Activated T-helper 9 cell treated with anti-CD3 and anti-CD28 coated beads, Interleukin-2, amount 50 U/mL, for 16 hours (primary cell): ENCODE measurements at regions not wholly inside any gene's neighbourhood (a gene's known extent, or its start where the extent isn't known, plus 50 kb on each side); places are given as distances from the start of the nearest gene placed in this dataset.
"Not testable (repeated sequence)": the region's sequence is repeated elsewhere in the genome, so short reads cannot be mapped to it uniquely, and the experiment has no call there.

Experiments
- DNase-seq: peaks from one replicate; pipeline ENCODE4 v3.0.0-alpha.2; 2020; ENCODE audit warnings: low read depth

GRCh38 chr7:32816409-32816948, 75.1 kb downstream of the KBTBD2 start:
- not testable (repeated sequence) for DNase-seq

GRCh38 chr7:32814779-32815178, 76.8 kb downstream of the KBTBD2 start:
- not testable (repeated sequence) for DNase-seq

GRCh38 chr7:32809871-32810270, 81.7 kb downstream of the KBTBD2 start:
- no peak for DNase-seq

GRCh38 chr7:32809347-32809746, 82.2 kb downstream of the KBTBD2 start:
- DNase-seq: no peak

- no peak for DNase-seq
Measured at GRCh38 chr7:32803406-32804141, 88.0 kb downstream of the KBTBD2 start.

- DNase-seq: no peak
Measured at GRCh38 chr7:32802305-32802910, 89.2 kb downstream of the KBTBD2 start.

- not testable (repeated sequence) for DNase-seq
Measured at GRCh38 chr7:32793053-32793452, 98.5 kb downstream of the KBTBD2 start.

GRCh38 chr7:32790766-32791430, 100.7 kb downstream of the KBTBD2 start:
- not testable (repeated sequence) for DNase-seq

GRCh38 chr7:32789266-32789665, 102.3 kb downstream of the KBTBD2 start:
- DNase-seq: not testable (repeated sequence)

- not testable (repeated sequence) for DNase-seq
Measured at GRCh38 chr7:32788174-32788573, 103.4 kb downstream of the KBTBD2 start.

- DNase-seq: not testable (repeated sequence)
Measured at GRCh38 chr7:32785365-32785944, 106.1 kb downstream of the KBTBD2 start.

- DNase-seq: not testable (repeated sequence)
Measured at GRCh38 chr7:32779895-32780294, 111.7 kb downstream of the KBTBD2 start.

GRCh38 chr7:32779167-32779566, 112.4 kb downstream of the KBTBD2 start:
- DNase-seq: no peak

GRCh38 chr7:32777041-32777666, 114.4 kb downstream of the KBTBD2 start:
- not testable (repeated sequence) for DNase-seq

- not testable (repeated sequence) for DNase-seq
Measured at GRCh38 chr7:32776318-32776717, 115.2 kb downstream of the KBTBD2 start.

GRCh38 chr7:32775809-32776208, 115.8 kb downstream of the KBTBD2 start:
- DNase-seq: not testable (repeated sequence)

- no peak for DNase-seq
Measured at GRCh38 chr7:32774541-32774951, 117.0 kb downstream of the KBTBD2 start.

- DNase-seq: not testable (repeated sequence)
Measured at GRCh38 chr7:32768866-32769510, 122.6 kb downstream of the KBTBD2 start.

- DNase-seq: not testable (repeated sequence)
Measured at GRCh38 chr7:32768338-32768737, 123.2 kb downstream of the KBTBD2 start.

GRCh38 chr7:32765649-32766251, 125.8 kb downstream of the KBTBD2 start:
- not testable (repeated sequence) for DNase-seq

- DNase-seq: no peak
Measured at GRCh38 chr7:32765185-32765584, 126.4 kb downstream of the KBTBD2 start.
